Tibial nerve (tissue), 3 donors: ENCODE measurements at regions not wholly inside any gene's neighbourhood (a gene's known extent, or its start where the extent isn't known, plus 50 kb on each side); places are given as distances from the start of the nearest gene placed in this dataset.

Experiments used
- CTCF ChIP-seq, 5 experiments: fragments of 200-600 bp in 3 of 5; fragments of 450-650 bp in 2 of 5; sonication (generic) in 3 of 5; IDR thresholded peaks; one replicate each; pipeline ENCODE4 v1.5.1; 2016 to 2019; ENCODE audit warnings: antibody characterized with exemption in 5 of 5, mild to moderate bottlenecking in 3 of 5, moderate library complexity in 2 of 5
- POLR2A ChIP-seq, 2 donors: fragments of 450-650 bp; IDR thresholded peaks; one replicate each; pipeline ENCODE4 v1.6.1; 2017; ENCODE audit warnings: antibody characterized with exemption in 2 of 2, mild to moderate bottlenecking in 2 of 2, moderate library complexity in 2 of 2

DNA sequence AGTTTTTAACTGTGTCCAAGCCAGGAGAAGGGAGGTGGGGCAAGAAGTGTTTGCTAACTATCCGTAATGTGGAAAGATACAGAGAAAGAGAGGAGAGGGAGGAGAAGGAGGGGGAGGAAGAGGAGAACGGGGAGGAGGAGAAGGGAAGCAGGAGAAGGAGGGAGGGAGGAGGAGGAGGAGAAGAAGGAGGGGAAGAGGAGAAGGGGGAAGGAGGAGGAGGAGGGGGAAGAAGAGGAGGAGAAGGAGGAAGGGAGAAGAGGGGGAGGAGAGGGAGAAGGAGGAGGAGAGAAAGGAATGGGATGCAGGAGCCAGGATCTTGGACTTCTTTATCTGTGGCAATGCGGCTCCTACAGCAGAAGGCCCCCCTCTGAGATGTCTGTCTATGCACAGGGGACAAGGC is 510.3 kb upstream of the CCDC196 start:
- TF ChIP-seq CTCF (IDR thresholded peaks at IDR 0.05), result no peak
- no peak for TF ChIP-seq POLR2A (IDR thresholded peaks at IDR 0.05)
